Activated T-cell treated with anti-CD3 and anti-CD28 coated beads for 48 hours (primary cell): ENCODE measurements at regions not wholly inside any gene's neighbourhood (a gene's known extent, or its start where the extent isn't known, plus 50 kb on each side); places are given as distances from the start of the nearest gene placed in this dataset.

Experiments used
- DNase-seq: peaks from one replicate; pipeline ENCODE4 v3.0.0-alpha.2; 2020; ENCODE audit warnings: low read depth

- DNase-seq: no peak
Observed at GRCh38 chr16:65545413-65545956, 423.6 kb upstream of the CDH11 start.

- no peak for DNase-seq
Observed at GRCh38 chr16:65543781-65544740, 422.2 kb upstream of the CDH11 start.

GRCh38 chr16:65541646-65542045, 419.8 kb upstream of the CDH11 start:
- no peak for DNase-seq

- no peak for DNase-seq
Observed at GRCh38 chr16:65540901-65541300, 419.0 kb upstream of the CDH11 start.

GRCh38 chr16:65538976-65539375, 417.1 kb upstream of the CDH11 start:
- DNase-seq: no peak

- DNase-seq: no peak
Observed at GRCh38 chr16:65537336-65537735, 415.5 kb upstream of the CDH11 start.

- no peak for DNase-seq
Observed at GRCh38 chr16:65534121-65534528, 412.3 kb upstream of the CDH11 start.

GRCh38 chr16:65532846-65533245, 411.0 kb upstream of the CDH11 start:
- no peak for DNase-seq

GRCh38 chr16:65532258-65532657, 410.4 kb upstream of the CDH11 start:
- no peak for DNase-seq

GRCh38 chr16:65531475-65531874, 409.6 kb upstream of the CDH11 start:
- no peak for DNase-seq

GRCh38 chr16:65525707-65526106, 403.8 kb upstream of the CDH11 start:
- DNase-seq: no peak

GRCh38 chr16:65524997-65525396, 403.1 kb upstream of the CDH11 start:
- no peak for DNase-seq

- no peak for DNase-seq
Observed at GRCh38 chr16:65524231-65524630, 402.4 kb upstream of the CDH11 start.

GRCh38 chr16:65523283-65523944, 401.6 kb upstream of the CDH11 start:
- DNase-seq: no peak

- DNase-seq: no peak
Observed at GRCh38 chr16:65522412-65522811, 400.5 kb upstream of the CDH11 start.

- no peak for DNase-seq
Observed at GRCh38 chr16:65521633-65522328, 399.9 kb upstream of the CDH11 start.

- no peak for DNase-seq
Observed at GRCh38 chr16:65519402-65519801, 397.5 kb upstream of the CDH11 start.

- no peak for DNase-seq
Observed at GRCh38 chr16:65515193-65515592, 393.3 kb upstream of the CDH11 start.

- DNase-seq: no peak
Observed at GRCh38 chr16:65510850-65511249, 389.0 kb upstream of the CDH11 start.

GRCh38 chr16:65510241-65510640, 388.4 kb upstream of the CDH11 start:
- DNase-seq: no peak

- no peak for DNase-seq
Observed at GRCh38 chr16:65509172-65509571, 387.3 kb upstream of the CDH11 start.

- no peak for DNase-seq
Observed at GRCh38 chr16:65500919-65501318, 379.1 kb upstream of the CDH11 start.
